HEK293T (cell line): ENCODE measurements at regions not wholly inside any gene's neighbourhood (a gene's known extent, or its start where the extent isn't known, plus 50 kb on each side); places are given as distances from the start of the nearest gene placed in this dataset.

Experiments
- CTCF ChIA-PET: fragments of 350-600 bp; formaldehyde crosslinking; extraction: SDS; loops from one replicate; lab custom pipeline; 2021; ENCODE audit warnings: antibody characterized with exemption, inconsistent platforms; lab: Yijun Ruan, JAX
- POLR2A ChIA-PET: fragments of 350-600 bp; formaldehyde crosslinking; extraction: SDS; loops from one replicate; lab custom pipeline; 2020; ENCODE audit warnings: antibody characterized with exemption, inconsistent platforms; lab: Yijun Ruan, JAX
- DNase-seq: peaks from one replicate; pipeline ENCODE4 v3.0.0; 2012; ENCODE audit warnings: mixed read lengths; ENCODE audit errors: extremely low spot score
- ARNT ChIP-seq: fragments of 450-650 bp; IDR thresholded peaks from 2 replicates; pipeline ENCODE4 v1.6.1; 2017; ENCODE audit warnings: mild to moderate bottlenecking
- BHLHE40 ChIP-seq: fragments of 450-650 bp; IDR thresholded peaks from 2 replicates; pipeline ENCODE4 v1.6.1; 2016; ENCODE audit warnings: mild to moderate bottlenecking, moderate library complexity, borderline replicate concordance
- CTBP1 ChIP-seq: fragments of 450-650 bp; IDR thresholded peaks from 2 replicates; pipeline ENCODE4 v1.6.1; 2016; ENCODE audit warnings: borderline replicate concordance
- ELF4 ChIP-seq: fragments of 450-650 bp; IDR thresholded peaks from 2 replicates; pipeline ENCODE4 v1.6.1; 2017; ENCODE audit warnings: antibody characterized with exemption
- FOXA1 ChIP-seq: fragments of 450-650 bp; IDR thresholded peaks from 2 replicates; pipeline ENCODE4 v1.6.1; 2016; ENCODE audit warnings: mild to moderate bottlenecking
- FOXK2 ChIP-seq: fragments of 450-650 bp; IDR thresholded peaks from 2 replicates; pipeline ENCODE4 v1.6.1; 2016; ENCODE audit warnings: mild to moderate bottlenecking
- FOXM1 ChIP-seq: fragments of 450-650 bp; IDR thresholded peaks from 2 replicates; pipeline ENCODE4 v1.6.1; 2017; ENCODE audit warnings: mild to moderate bottlenecking, borderline replicate concordance
- HDGF ChIP-seq: fragments of 450-650 bp; IDR thresholded peaks from 2 replicates; pipeline ENCODE4 v1.6.1; 2017; ENCODE audit warnings: antibody characterized with exemption, borderline replicate concordance
- L3MBTL2 ChIP-seq: fragments of 450-650 bp; conservative IDR thresholded peaks from 2 replicates; pipeline ENCODE4 v1.6.1; 2016; ENCODE audit warnings: mild to moderate bottlenecking
- LEF1 ChIP-seq: fragments of 450-650 bp; IDR thresholded peaks from 2 replicates; pipeline ENCODE4 v1.6.1; 2017; ENCODE audit warnings: mild to moderate bottlenecking, borderline replicate concordance
- NFRKB ChIP-seq: fragments of 450-650 bp; IDR thresholded peaks from 2 replicates; pipeline ENCODE4 v1.6.1; 2016; ENCODE audit warnings: mild to moderate bottlenecking, moderate library complexity
- PKNOX1 ChIP-seq: fragments of 450-650 bp; IDR thresholded peaks from 2 replicates; pipeline ENCODE4 v1.6.1; 2016
- SP1 ChIP-seq: fragments of 450-650 bp; IDR thresholded peaks from 2 replicates; pipeline ENCODE4 v1.6.1; 2017
- SUZ12 ChIP-seq: fragments of 450-650 bp; IDR thresholded peaks from 2 replicates; pipeline ENCODE4 v1.6.1; 2016; ENCODE audit warnings: mild to moderate bottlenecking
- TARDBP ChIP-seq: fragments of 450-650 bp; IDR thresholded peaks from 2 replicates; pipeline ENCODE4 v1.6.1; 2016
- ZNF384 ChIP-seq: fragments of 450-650 bp; IDR thresholded peaks from 2 replicates; pipeline ENCODE4 v1.6.1; 2016

GRCh38 chr2:82317012-82317411 lies 2012.5 kb upstream of the LRRTM1 start:
- ChIA-PET CTCF (no interaction called here), POLR2A (no interaction called here)
- DNase-seq: no peak
- TF ChIP-seq NFRKB (no peak), ZNF384 (no peak), BHLHE40 (no peak), FOXK2 (no peak), FOXM1 (no peak), SP1 (no peak)

GRCh38 chr2:82316586-82316985 lies 2012.0 kb upstream of the LRRTM1 start:
- CTCF ChIA-PET: no interaction called here
- POLR2A ChIA-PET: no interaction called here
- DNase-seq: no peak
- no peak for TF ChIP-seq SUZ12

GRCh38 chr2:82314836-82315472 lies 2010.4 kb upstream of the LRRTM1 start:
- ChIA-PET CTCF (no interaction called here), POLR2A (no interaction called here)
- TF ChIP-seq TARDBP (no peak), FOXA1 (no peak), CTBP1 (no peak), FOXM1 (no peak), ARNT (no peak), L3MBTL2 (no peak), ZNF384 (no peak), HDGF (no peak), SUZ12 (no peak), BHLHE40 (no peak), SP1 (no peak), FOXK2 (no peak), PKNOX1 (no peak), LEF1 (no peak), ELF4 (no peak), NFRKB (no peak)
- no peak for DNase-seq

GRCh38 chr2:82307511-82307910 lies 2003.0 kb upstream of the LRRTM1 start:
- CTCF ChIA-PET: no interaction called here
- DNase-seq: no peak
- TF ChIP-seq CTBP1 (no peak), TARDBP (no peak), ZNF384 (no peak), PKNOX1 (no peak), BHLHE40 (no peak), SUZ12 (no peak), ELF4 (no peak), FOXA1 (no peak), SP1 (no peak), HDGF (no peak), ARNT (no peak), NFRKB (no peak), FOXM1 (no peak), L3MBTL2 (no peak), FOXK2 (no peak), LEF1 (no peak)
- POLR2A ChIA-PET: no interaction called here

GRCh38 chr2:82301506-82301905 lies 1997.0 kb upstream of the LRRTM1 start:
- CTCF ChIA-PET: no interaction called here
- POLR2A ChIA-PET: no interaction called here

GRCh38 chr2:82289446-82289845 lies 1984.9 kb upstream of the LRRTM1 start:
- ChIA-PET CTCF (no interaction called here), POLR2A (no interaction called here)
- no peak for TF ChIP-seq PKNOX1
- no peak for TF ChIP-seq FOXM1
- TF ChIP-seq ELF4: no peak
- TF ChIP-seq FOXA1: no peak
- no peak for DNase-seq

More at GRCh38 chr2:82301506-82301905, 1997.0 kb upstream of the LRRTM1 start:
- TF ChIP-seq ZNF384 (no peak), PKNOX1 (no peak), ARNT (no peak), HDGF (no peak), ELF4 (no peak), FOXK2 (no peak), SP1 (no peak), SUZ12 (no peak), NFRKB (no peak), CTBP1 (no peak), BHLHE40 (no peak), LEF1 (no peak), FOXM1 (no peak), TARDBP (no peak), L3MBTL2 (no peak), FOXA1 (no peak)
- DNase-seq: no peak
